Lower leg skin (tissue), 3 donors: ENCODE measurements at regions not wholly inside any gene's neighbourhood (a gene's known extent, or its start where the extent isn't known, plus 50 kb on each side); places are given as distances from the start of the nearest gene placed in this dataset.

Experiments
- POLR2A ChIP-seq, 2 donors: fragments of 450-650 bp; IDR thresholded peaks; one replicate each; pipeline ENCODE4 v1.6.1; 2016 to 2017; ENCODE audit warnings: antibody characterized with exemption in 2 of 2, mild to moderate bottlenecking in 1 of 2, moderate library complexity in 1 of 2
- TF ChIP-seq, protein P1 (sequence below), 3 donors: fragments of 450-650 bp; IDR thresholded peaks; one replicate each; pipeline ENCODE4 v1.5.1; 2016; ENCODE audit warnings: antibody characterized with exemption in 3 of 3, mild to moderate bottlenecking in 3 of 3, moderate library complexity in 2 of 3

DNA sequence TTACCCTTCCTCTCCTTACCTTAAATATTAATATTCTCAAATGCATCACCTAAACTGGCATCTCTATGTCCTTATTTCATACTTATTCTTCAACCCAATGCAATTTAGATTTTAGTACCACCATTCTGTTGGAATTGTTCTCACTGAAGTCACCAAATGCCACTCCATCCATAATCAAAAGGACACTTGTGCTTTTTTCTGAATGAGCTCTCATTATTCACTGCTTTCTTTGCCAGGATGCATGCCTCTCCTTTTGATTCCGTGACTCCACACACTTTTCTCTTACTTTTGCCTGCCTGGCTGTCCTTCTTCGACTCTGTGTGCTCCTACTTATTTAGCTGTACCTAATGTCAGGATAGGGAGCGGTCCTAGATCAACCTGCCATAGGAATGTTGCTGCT is 633.1 kb upstream of the BOD1L1 start:
- TF ChIP-seq, protein P1, sequence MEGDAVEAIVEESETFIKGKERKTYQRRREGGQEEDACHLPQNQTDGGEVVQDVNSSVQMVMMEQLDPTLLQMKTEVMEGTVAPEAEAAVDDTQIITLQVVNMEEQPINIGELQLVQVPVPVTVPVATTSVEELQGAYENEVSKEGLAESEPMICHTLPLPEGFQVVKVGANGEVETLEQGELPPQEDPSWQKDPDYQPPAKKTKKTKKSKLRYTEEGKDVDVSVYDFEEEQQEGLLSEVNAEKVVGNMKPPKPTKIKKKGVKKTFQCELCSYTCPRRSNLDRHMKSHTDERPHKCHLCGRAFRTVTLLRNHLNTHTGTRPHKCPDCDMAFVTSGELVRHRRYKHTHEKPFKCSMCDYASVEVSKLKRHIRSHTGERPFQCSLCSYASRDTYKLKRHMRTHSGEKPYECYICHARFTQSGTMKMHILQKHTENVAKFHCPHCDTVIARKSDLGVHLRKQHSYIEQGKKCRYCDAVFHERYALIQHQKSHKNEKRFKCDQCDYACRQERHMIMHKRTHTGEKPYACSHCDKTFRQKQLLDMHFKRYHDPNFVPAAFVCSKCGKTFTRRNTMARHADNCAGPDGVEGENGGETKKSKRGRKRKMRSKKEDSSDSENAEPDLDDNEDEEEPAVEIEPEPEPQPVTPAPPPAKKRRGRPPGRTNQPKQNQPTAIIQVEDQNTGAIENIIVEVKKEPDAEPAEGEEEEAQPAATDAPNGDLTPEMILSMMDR (IDR thresholded peaks at IDR 0.05), result no peak
- no peak for TF ChIP-seq POLR2A (IDR thresholded peaks at IDR 0.05)
